ENCODE measurements at regions not wholly inside any gene's neighbourhood (a gene's known extent, or its start where the extent isn't known, plus 50 kb on each side); places are given as distances from the start of the nearest gene placed in this dataset.

DNA sequence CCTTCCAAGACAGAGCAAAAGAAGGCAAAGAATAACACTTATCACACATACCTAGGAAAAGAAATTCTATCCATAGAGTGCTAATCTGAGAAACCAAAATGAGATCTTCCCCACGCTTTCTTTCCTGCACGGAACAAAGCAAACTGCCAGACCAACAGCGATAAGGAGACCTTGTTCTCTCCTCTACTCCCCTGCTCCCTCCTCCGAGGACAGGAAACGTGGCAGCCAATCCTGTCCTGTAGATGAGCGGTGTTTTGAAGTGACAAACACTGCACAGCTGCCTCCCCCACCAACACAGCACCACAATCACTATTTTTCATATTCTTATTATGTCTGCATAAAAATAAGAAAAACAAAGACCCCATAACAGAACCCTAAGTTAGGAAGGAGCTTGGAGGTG is 113.9 kb upstream of the IRS2 start:
- TF ChIP-seq, protein P1, sequence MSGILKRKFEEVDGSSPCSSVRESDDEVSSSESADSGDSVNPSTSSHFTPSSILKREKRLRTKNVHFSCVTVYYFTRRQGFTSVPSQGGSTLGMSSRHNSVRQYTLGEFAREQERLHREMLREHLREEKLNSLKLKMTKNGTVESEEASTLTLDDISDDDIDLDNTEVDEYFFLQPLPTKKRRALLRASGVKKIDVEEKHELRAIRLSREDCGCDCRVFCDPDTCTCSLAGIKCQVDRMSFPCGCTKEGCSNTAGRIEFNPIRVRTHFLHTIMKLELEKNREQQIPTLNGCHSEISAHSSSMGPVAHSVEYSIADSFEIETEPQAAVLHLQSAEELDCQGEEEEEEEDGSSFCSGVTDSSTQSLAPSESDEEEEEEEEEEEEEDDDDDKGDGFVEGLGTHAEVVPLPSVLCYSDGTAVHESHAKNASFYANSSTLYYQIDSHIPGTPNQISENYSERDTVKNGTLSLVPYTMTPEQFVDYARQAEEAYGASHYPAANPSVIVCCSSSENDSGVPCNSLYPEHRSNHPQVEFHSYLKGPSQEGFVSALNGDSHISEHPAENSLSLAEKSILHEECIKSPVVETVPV (CRISPR knock-in tag; IDR thresholded peaks at IDR 0.05) = no peak
- TF ChIP-seq ZNF565 (CRISPR knock-in tag; conservative IDR thresholded peaks at IDR 0.05; ENCODE audit: low read depth) (no peak), GLIS3 (CRISPR knock-in tag; IDR thresholded peaks at IDR 0.05) (no peak), BACH2 (CRISPR knock-in tag; IDR thresholded peaks at IDR 0.05; ENCODE audit: borderline replicate concordance) (no peak), ESRRG (CRISPR knock-in tag; IDR thresholded peaks at IDR 0.05) (no peak), ZNF8 (CRISPR knock-in tag; IDR thresholded peaks at IDR 0.05) (no peak), SNAI2 (CRISPR knock-in tag; IDR thresholded peaks at IDR 0.05) (no peak), CSDC2 (CRISPR knock-in tag; IDR thresholded peaks at IDR 0.05) (no peak), RARB (CRISPR knock-in tag; IDR thresholded peaks at IDR 0.05) (no peak), ZNF70 (CRISPR knock-in tag; IDR thresholded peaks at IDR 0.05) (no peak), ISL1 (CRISPR knock-in tag; IDR thresholded peaks at IDR 0.05) (no peak), OSR1 (CRISPR knock-in tag; IDR thresholded peaks at IDR 0.05) (no peak), ZFP30 (CRISPR knock-in tag; IDR thresholded peaks at IDR 0.05) (no peak), PPARA (CRISPR knock-in tag; IDR thresholded peaks at IDR 0.05; ENCODE audit: borderline replicate concordance) (no peak), ZC3H10 (CRISPR knock-in tag; IDR thresholded peaks at IDR 0.05) (no peak), TOX (CRISPR knock-in tag; IDR thresholded peaks at IDR 0.05; ENCODE audit: borderline replicate concordance) (no peak)
- TF ChIP-seq, protein P2, sequence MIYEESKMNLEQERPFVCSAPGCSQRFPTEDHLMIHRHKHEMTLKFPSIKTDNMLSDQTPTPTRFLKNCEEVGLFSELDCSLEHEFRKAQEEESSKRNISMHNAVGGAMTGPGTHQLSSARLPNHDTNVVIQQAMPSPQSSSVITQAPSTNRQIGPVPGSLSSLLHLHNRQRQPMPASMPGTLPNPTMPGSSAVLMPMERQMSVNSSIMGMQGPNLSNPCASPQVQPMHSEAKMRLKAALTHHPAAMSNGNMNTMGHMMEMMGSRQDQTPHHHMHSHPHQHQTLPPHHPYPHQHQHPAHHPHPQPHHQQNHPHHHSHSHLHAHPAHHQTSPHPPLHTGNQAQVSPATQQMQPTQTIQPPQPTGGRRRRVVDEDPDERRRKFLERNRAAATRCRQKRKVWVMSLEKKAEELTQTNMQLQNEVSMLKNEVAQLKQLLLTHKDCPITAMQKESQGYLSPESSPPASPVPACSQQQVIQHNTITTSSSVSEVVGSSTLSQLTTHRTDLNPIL (CRISPR knock-in tag; IDR thresholded peaks at IDR 0.05; ENCODE audit: low read depth) = no peak
- TF ChIP-seq, protein P3, sequence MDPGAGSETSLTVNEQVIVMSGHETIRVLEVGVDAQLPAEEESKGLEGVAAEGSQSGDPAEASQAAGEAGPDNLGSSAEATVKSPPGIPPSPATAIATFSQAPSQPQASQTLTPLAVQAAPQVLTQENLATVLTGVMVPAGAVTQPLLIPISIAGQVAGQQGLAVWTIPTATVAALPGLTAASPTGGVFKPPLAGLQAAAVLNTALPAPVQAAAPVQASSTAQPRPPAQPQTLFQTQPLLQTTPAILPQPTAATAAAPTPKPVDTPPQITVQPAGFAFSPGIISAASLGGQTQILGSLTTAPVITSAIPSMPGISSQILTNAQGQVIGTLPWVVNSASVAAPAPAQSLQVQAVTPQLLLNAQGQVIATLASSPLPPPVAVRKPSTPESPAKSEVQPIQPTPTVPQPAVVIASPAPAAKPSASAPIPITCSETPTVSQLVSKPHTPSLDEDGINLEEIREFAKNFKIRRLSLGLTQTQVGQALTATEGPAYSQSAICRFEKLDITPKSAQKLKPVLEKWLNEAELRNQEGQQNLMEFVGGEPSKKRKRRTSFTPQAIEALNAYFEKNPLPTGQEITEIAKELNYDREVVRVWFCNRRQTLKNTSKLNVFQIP (CRISPR knock-in tag; IDR thresholded peaks at IDR 0.05; ENCODE audit: borderline replicate concordance, low read depth) = no peak
- TF ChIP-seq, protein P4, sequence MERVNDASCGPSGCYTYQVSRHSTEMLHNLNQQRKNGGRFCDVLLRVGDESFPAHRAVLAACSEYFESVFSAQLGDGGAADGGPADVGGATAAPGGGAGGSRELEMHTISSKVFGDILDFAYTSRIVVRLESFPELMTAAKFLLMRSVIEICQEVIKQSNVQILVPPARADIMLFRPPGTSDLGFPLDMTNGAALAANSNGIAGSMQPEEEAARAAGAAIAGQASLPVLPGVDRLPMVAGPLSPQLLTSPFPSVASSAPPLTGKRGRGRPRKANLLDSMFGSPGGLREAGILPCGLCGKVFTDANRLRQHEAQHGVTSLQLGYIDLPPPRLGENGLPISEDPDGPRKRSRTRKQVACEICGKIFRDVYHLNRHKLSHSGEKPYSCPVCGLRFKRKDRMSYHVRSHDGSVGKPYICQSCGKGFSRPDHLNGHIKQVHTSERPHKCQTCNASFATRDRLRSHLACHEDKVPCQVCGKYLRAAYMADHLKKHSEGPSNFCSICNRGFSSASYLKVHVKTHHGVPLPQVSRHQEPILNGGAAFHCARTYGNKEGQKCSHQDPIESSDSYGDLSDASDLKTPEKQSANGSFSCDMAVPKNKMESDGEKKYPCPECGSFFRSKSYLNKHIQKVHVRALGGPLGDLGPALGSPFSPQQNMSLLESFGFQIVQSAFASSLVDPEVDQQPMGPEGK (CRISPR knock-in tag; IDR thresholded peaks at IDR 0.05; ENCODE audit: borderline replicate concordance) = no peak
- TF ChIP-seq, protein P5, sequence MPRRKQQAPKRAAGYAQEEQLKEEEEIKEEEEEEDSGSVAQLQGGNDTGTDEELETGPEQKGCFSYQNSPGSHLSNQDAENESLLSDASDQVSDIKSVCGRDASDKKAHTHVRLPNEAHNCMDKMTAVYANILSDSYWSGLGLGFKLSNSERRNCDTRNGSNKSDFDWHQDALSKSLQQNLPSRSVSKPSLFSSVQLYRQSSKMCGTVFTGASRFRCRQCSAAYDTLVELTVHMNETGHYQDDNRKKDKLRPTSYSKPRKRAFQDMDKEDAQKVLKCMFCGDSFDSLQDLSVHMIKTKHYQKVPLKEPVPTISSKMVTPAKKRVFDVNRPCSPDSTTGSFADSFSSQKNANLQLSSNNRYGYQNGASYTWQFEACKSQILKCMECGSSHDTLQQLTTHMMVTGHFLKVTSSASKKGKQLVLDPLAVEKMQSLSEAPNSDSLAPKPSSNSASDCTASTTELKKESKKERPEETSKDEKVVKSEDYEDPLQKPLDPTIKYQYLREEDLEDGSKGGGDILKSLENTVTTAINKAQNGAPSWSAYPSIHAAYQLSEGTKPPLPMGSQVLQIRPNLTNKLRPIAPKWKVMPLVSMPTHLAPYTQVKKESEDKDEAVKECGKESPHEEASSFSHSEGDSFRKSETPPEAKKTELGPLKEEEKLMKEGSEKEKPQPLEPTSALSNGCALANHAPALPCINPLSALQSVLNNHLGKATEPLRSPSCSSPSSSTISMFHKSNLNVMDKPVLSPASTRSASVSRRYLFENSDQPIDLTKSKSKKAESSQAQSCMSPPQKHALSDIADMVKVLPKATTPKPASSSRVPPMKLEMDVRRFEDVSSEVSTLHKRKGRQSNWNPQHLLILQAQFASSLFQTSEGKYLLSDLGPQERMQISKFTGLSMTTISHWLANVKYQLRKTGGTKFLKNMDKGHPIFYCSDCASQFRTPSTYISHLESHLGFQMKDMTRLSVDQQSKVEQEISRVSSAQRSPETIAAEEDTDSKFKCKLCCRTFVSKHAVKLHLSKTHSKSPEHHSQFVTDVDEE (CRISPR knock-in tag; IDR thresholded peaks at IDR 0.05) = no peak
- ATAC-seq = no peak

DNA sequence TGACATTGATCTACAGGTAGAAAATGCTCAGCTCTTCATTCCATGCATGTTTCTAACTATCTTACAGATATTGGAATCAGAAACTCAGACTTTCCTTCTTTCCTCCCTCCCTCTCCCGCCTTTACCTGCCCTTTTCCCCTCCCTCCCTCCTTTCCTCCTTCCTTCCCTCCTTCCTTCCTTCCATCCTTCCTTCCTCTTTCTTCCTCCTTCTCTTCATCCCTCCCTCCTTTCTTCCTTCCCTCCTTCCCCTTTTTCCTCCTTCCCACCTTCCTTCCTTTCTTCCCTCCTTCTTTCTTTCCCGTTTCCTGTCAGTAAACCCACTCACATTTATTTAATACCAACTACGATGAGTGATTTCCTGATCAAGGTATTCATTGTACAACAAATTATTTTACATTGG is 113.4 kb upstream of the IRS2 start:
- ATAC-seq = no peak
- TF ChIP-seq CSDC2 (CRISPR knock-in tag; IDR thresholded peaks at IDR 0.05) = no peak
- no peak for TF ChIP-seq SNAI2 (CRISPR knock-in tag; IDR thresholded peaks at IDR 0.05)
- TF ChIP-seq, protein P2 (CRISPR knock-in tag; IDR thresholded peaks at IDR 0.05; ENCODE audit: low read depth) = no peak
- no peak for TF ChIP-seq TOX (CRISPR knock-in tag; IDR thresholded peaks at IDR 0.05; ENCODE audit: borderline replicate concordance)
- no peak for TF ChIP-seq ZNF565 (CRISPR knock-in tag; conservative IDR thresholded peaks at IDR 0.05; ENCODE audit: low read depth)
- TF ChIP-seq TCF4 (CRISPR knock-in tag; IDR thresholded peaks at IDR 0.05; ENCODE audit: borderline replicate concordance) = no peak
- TF ChIP-seq ZC3H10 (CRISPR knock-in tag; IDR thresholded peaks at IDR 0.05) = no peak
- no peak for TF ChIP-seq ZNF70 (CRISPR knock-in tag; IDR thresholded peaks at IDR 0.05)
- no peak for TF ChIP-seq ZFP3 (CRISPR knock-in tag; IDR thresholded peaks at IDR 0.05)
- TF ChIP-seq, protein P3 (CRISPR knock-in tag; IDR thresholded peaks at IDR 0.05; ENCODE audit: borderline replicate concordance, low read depth) = no peak
- TF ChIP-seq, protein P1 (CRISPR knock-in tag; IDR thresholded peaks at IDR 0.05) = no peak
- TF ChIP-seq RARB (CRISPR knock-in tag; IDR thresholded peaks at IDR 0.05) = no peak
- TF ChIP-seq OSR1 (CRISPR knock-in tag; IDR thresholded peaks at IDR 0.05) = no peak
- no peak for TF ChIP-seq ZNF8 (CRISPR knock-in tag; IDR thresholded peaks at IDR 0.05)
- TF ChIP-seq GLIS3 (CRISPR knock-in tag; IDR thresholded peaks at IDR 0.05) = no peak
- no peak for TF ChIP-seq ZFP30 (CRISPR knock-in tag; IDR thresholded peaks at IDR 0.05)
